Endodermal cell (in vitro differentiated cells): ENCODE measurements at regions not wholly inside any gene's neighbourhood (a gene's known extent, or its start where the extent isn't known, plus 50 kb on each side); places are given as distances from the start of the nearest gene placed in this dataset.

Experiments used
- DNase-seq: peaks from one replicate; pipeline ENCODE4 v3.0.0-alpha.2; 2017
- H3K27ac ChIP-seq: 2 replicates; pipeline ENCODE4 v1.5.1; 2013; ENCODE audit warnings: mild to moderate bottlenecking, low read depth, low read length, moderate library complexity
- H3K27me3 ChIP-seq: 2 replicates; pipeline ENCODE4 v1.6.1; 2013; ENCODE audit warnings: mild to moderate bottlenecking, low read length, moderate library complexity; ENCODE audit not compliant: insufficient read depth, control insufficient read depth, poor library complexity, severe bottlenecking
- H3K36me3 ChIP-seq: 2 replicates; pipeline ENCODE4 v1.7.0; 2013; ENCODE audit warnings: mild to moderate bottlenecking, low read length, moderate library complexity; ENCODE audit not compliant: control insufficient read depth, insufficient read depth
- H3K4me1 ChIP-seq: one replicate; pipeline ENCODE4 v1.7.0; 2013; ENCODE audit warnings: low read length; ENCODE audit not compliant: control insufficient read depth, insufficient read depth
- H3K4me3 ChIP-seq: 2 replicates; pipeline ENCODE4 v1.5.1; 2013; ENCODE audit warnings: mild to moderate bottlenecking, low read length, moderate library complexity
- H3K9ac ChIP-seq: 2 replicates; pipeline ENCODE4 v1.6.1; 2013; ENCODE audit warnings: mild to moderate bottlenecking, low read length, moderate library complexity; ENCODE audit not compliant: poor library complexity, severe bottlenecking; ENCODE audit errors: extremely low read depth
- H3K9me3 ChIP-seq: 2 replicates; pipeline ENCODE4 v1.6.1; 2013; ENCODE audit warnings: mild to moderate bottlenecking, low read length, moderate library complexity; ENCODE audit not compliant: control insufficient read depth
- H3K27ac Mint-ChIP-seq: 2 replicates; pipeline ENCODE4 v1.8.0; 2020; ENCODE audit warnings: mixed read lengths
- H3K27me3 Mint-ChIP-seq: 2 replicates; pipeline ENCODE4 v1.8.0; 2021; ENCODE audit warnings: mild to moderate bottlenecking, mixed read lengths; ENCODE audit not compliant: insufficient read depth
- H3K36me3 Mint-ChIP-seq: 2 replicates; pipeline ENCODE4 v1.8.0; 2020; ENCODE audit warnings: low read depth, mixed read lengths
- H3K4me1 Mint-ChIP-seq: 2 replicates; pipeline ENCODE4 v1.8.0; 2020; ENCODE audit warnings: mixed read lengths
- H3K4me3 Mint-ChIP-seq: 2 replicates; pipeline ENCODE4 v1.8.0; 2020; ENCODE audit warnings: mild to moderate bottlenecking, moderate library complexity, mixed read lengths
- H3K9me3 Mint-ChIP-seq: 2 replicates; pipeline ENCODE4 v1.8.0; 2020; ENCODE audit warnings: mild to moderate bottlenecking, mixed read lengths
- CTCF ChIP-seq: fragments of 200-600 bp; sonication (generic); conservative IDR thresholded peaks from 2 replicates; pipeline ENCODE4 v1.5.0; 2021; ENCODE audit warnings: antibody characterized with exemption, mild to moderate bottlenecking
- WGBS, 2 experiments: methylation state at CpG; one replicate each; pipeline versions ENCODE4 v1.1.5 to v1.1.7; 2013; ENCODE audit warnings: missing lambda C conversion rate in 2 of 2, mixed read lengths in 1 of 2; ENCODE audit not compliant: insufficient coverage in 1 of 2, insufficient read length in 1 of 2; 5-methylcytosine and 5-hydroxymethylcytosine counted together

- H3K9ac ChIP-seq, result no peak overlapping the region
- no peak overlapping the region for H3K4me3 ChIP-seq
- H3K36me3 Mint-ChIP-seq, result no peaks in the 10 kb centered on the region
- no peaks in the 10 kb centered on the region for H3K27me3 ChIP-seq
- WGBS, 2 experiments, result 93 to 100% methylated on average over 1 of the region's 1 CpG
- H3K4me3 Mint-ChIP-seq, result no peak overlapping the region
- no peaks in the 10 kb centered on the region for H3K9me3 ChIP-seq
- TF ChIP-seq CTCF, result no peak
- no peaks in the 10 kb centered on the region for H3K9me3 Mint-ChIP-seq
- no peak for DNase-seq
- H3K4me1 Mint-ChIP-seq, result no peaks in the 10 kb centered on the region
- H3K36me3 ChIP-seq, result no peaks in the 10 kb centered on the region
- H3K27ac Mint-ChIP-seq, result no peak overlapping the region
- H3K4me1 ChIP-seq, result no peaks in the 10 kb centered on the region
- no peak overlapping the region for H3K27ac ChIP-seq
- H3K27me3 Mint-ChIP-seq, result no peaks in the 10 kb centered on the region
These were observed 137.0 kb upstream of the ANO3 start for GRCh38 chr11:26194881-26195280.

DNA sequence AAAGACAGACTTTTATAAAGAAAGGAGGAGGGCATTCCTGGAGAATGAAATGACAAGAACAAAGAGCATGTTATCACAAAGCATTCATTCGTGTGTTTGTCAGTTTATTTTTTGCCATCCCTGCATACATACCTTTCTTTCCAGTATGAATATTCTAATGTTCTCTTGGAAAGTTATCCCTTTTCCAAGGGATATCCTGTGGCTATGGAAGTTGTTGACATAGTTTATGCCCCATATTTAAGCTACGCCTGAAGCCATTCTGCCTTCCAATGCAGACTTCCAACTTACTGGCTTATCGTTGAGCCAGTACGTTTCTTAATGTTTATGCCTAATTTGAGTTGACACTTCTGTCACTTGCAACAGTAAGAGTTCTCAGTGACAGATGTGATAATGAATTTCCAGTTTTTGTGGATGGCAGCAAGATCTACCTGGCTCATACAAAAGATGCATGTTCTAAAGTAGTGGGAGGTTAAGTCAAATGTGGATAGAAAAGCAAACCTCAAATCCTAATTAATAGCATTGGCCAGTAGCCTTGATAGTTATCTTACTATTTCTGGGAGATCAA lies 133.3 kb upstream of the ANO3 start:
- no peaks in the 10 kb centered on the region for H3K9me3 ChIP-seq
- 92 to 96% methylated on average over 3 to 4 of the region's 4 CpGs for WGBS, 2 experiments
- no peak for DNase-seq
- H3K36me3 Mint-ChIP-seq, result no peaks in the 10 kb centered on the region
- no peaks in the 10 kb centered on the region for H3K9me3 Mint-ChIP-seq
- TF ChIP-seq CTCF, result no peak
- no peak overlapping the region for H3K27ac ChIP-seq
- H3K4me1 ChIP-seq, result no peaks in the 10 kb centered on the region
- no peak overlapping the region for H3K4me3 Mint-ChIP-seq
- no peaks in the 10 kb centered on the region for H3K27me3 ChIP-seq
- H3K4me1 Mint-ChIP-seq, result no peaks in the 10 kb centered on the region
- H3K9ac ChIP-seq, result no peak overlapping the region
- no peaks in the 10 kb centered on the region for H3K27me3 Mint-ChIP-seq
- H3K27ac Mint-ChIP-seq, result no peak overlapping the region
- no peak overlapping the region for H3K4me3 ChIP-seq
- H3K36me3 ChIP-seq, result no peaks in the 10 kb centered on the region

DNA sequence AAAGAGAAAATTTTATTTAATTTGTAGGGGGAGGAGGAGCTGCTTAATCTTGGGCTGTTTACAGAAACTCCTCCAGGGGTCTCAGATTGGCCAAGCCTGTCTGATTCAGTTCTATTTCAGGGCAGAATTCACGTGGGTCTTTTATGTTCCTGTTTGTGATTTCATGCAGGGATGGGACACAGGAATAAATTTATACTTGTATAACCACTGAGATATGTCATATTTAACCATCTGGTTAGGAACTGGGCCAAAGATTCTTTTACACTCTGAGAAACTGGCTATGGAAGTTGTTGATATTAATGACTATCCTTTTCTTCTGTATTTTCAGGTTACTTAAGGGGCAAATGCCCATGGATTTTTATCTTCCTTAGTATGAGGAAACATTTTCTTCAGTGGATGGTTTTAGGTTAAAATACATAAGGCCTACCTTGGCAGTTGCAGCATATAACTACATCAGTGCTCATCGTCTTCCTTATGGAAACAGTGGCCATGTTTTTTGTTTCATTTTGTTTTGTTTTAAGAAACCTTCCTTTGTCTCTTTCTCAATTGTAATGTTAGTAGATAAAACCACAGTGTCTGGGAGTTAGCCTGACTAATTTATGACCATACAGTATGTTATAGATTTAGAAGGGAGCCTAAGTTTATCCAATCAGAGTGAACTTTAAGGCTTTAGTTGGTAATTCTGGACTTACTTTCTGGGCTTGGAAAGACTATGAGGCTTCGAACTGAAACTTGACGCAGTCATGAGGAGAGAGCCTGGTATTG lies 132.4 kb upstream of the ANO3 start:
- no peak for TF ChIP-seq CTCF
- Histone ChIP-seq H3K9ac (no peak overlapping the region), H3K27ac (no peak overlapping the region), H3K4me3 (no peak overlapping the region), H3K27me3 (no peaks in the 10 kb centered on the region), H3K36me3 (no peaks in the 10 kb centered on the region), H3K4me1 (no peaks in the 10 kb centered on the region), H3K9me3 (no peaks in the 10 kb centered on the region)
- Mint-ChIP-seq H3K4me1 (no peaks in the 10 kb centered on the region), H3K36me3 (no peaks in the 10 kb centered on the region), H3K27me3 (no peaks in the 10 kb centered on the region), H3K27ac (peak overlapping the region; percentile 4), H3K9me3 (no peaks in the 10 kb centered on the region), H3K4me3 (no peak overlapping the region)
- no peak for DNase-seq
- WGBS, 2 experiments, result 88 to 93% methylated on average over 2 to 4 of the region's 4 CpGs
